Peyer's patch (tissue), 4 donors: ENCODE measurements at regions not wholly inside any gene's neighbourhood (a gene's known extent, or its start where the extent isn't known, plus 50 kb on each side); places are given as distances from the start of the nearest gene placed in this dataset.

Source experiments
- DNase-seq, 3 donors: peaks; one replicate each; pipeline ENCODE4 v3.0.0-alpha.2; 2017 to 2019
- H3K27ac ChIP-seq, 4 donors: fragments of 200-600 bp; sonication (generic); one replicate each; pipeline ENCODE4 v1.5.1; 2016 to 2019
- H3K27me3 ChIP-seq, 2 donors: fragments of 200-600 bp; sonication (generic); one replicate each; pipeline ENCODE4 v1.5.1; 2019
- H3K36me3 ChIP-seq, 3 donors: fragments of 200-600 bp; sonication (generic); one replicate each; pipeline ENCODE4 v1.5.1; 2016 to 2019
- H3K4me1 ChIP-seq, 4 donors: fragments of 200-600 bp; sonication (generic); one replicate each; pipeline ENCODE4 v1.5.1; 2016 to 2019
- H3K4me3 ChIP-seq, 4 donors: fragments of 200-600 bp; sonication (generic); 1 replicate in 3 of 4; 2 replicates in 1 of 4; pipeline ENCODE4 v1.5.1; 2016 to 2019; ENCODE audit warnings: mild to moderate bottlenecking in 1 of 4
- H3K9me3 ChIP-seq, 4 donors: fragments of 200-600 bp; sonication (generic); one replicate each; pipeline ENCODE4 v1.5.1; 2016 to 2019; ENCODE audit warnings: mild to moderate bottlenecking in 1 of 4
- CTCF ChIP-seq, 6 experiments: fragments of 450-650 bp in 4 of 6; fragments of 200-600 bp in 2 of 6; sonication (generic) in 1 of 6; IDR thresholded peaks; one replicate each; pipeline ENCODE4 v1.5.1; 2017 to 2019; ENCODE audit warnings: antibody characterized with exemption in 6 of 6, mild to moderate bottlenecking in 3 of 6, moderate library complexity in 1 of 6
- POLR2A ChIP-seq, 2 donors: fragments of 450-650 bp; IDR thresholded peaks; one replicate each; pipeline ENCODE4 v1.5.1; 2017; ENCODE audit warnings: antibody characterized with exemption in 2 of 2, mild to moderate bottlenecking in 2 of 2, moderate library complexity in 2 of 2

GRCh38 chr18:59050661-59051057, 89.0 kb upstream of the SEC11C start:
- H3K36me3 ChIP-seq, result no peaks in the 10 kb centered on the region
- H3K4me3 ChIP-seq, result no peak overlapping the region
- H3K27me3 ChIP-seq, result no peaks in the 10 kb centered on the region
- H3K9me3 ChIP-seq, result no peaks in the 10 kb centered on the region
- no peaks in the 10 kb centered on the region for H3K4me1 ChIP-seq
- DNase-seq, result no peak
- H3K27ac ChIP-seq, result no peak overlapping the region
- TF ChIP-seq CTCF (IDR thresholded peaks at IDR 0.05) (no peak), POLR2A (IDR thresholded peaks at IDR 0.05) (no peak)

- H3K36me3 ChIP-seq, result no peaks in the 10 kb centered on the region
- H3K27ac ChIP-seq, result no peak overlapping the region
- no peaks in the 10 kb centered on the region for H3K27me3 ChIP-seq
- no peaks in the 10 kb centered on the region for H3K4me1 ChIP-seq
- TF ChIP-seq POLR2A (IDR thresholded peaks at IDR 0.05) (no peak), CTCF (IDR thresholded peaks at IDR 0.05) (no peak)
- no peaks in the 10 kb centered on the region for H3K9me3 ChIP-seq
- no peak for DNase-seq
- no peak overlapping the region for H3K4me3 ChIP-seq
Measured at GRCh38 chr18:59051470-59052165, 88.1 kb upstream of the SEC11C start.

- TF ChIP-seq CTCF (IDR thresholded peaks at IDR 0.05), result no peak
- TF ChIP-seq POLR2A (IDR thresholded peaks at IDR 0.05), result no peak
- Histone ChIP-seq H3K27ac (no peak overlapping the region), H3K27me3 (no peaks in the 10 kb centered on the region), H3K4me3 (no peak overlapping the region), H3K4me1 (no peaks in the 10 kb centered on the region), H3K9me3 (no peaks in the 10 kb centered on the region), H3K36me3 (no peaks in the 10 kb centered on the region)
- DNase-seq, result no peak
Measured at GRCh38 chr18:59052965-59053820, 86.5 kb upstream of the SEC11C start.

GRCh38 chr18:59054496-59055287, 85.0 kb upstream of the SEC11C start:
- no peaks in the 10 kb centered on the region for H3K4me1 ChIP-seq
- H3K27ac ChIP-seq, result no peak overlapping the region
- no peaks in the 10 kb centered on the region for H3K27me3 ChIP-seq
- no peaks in the 10 kb centered on the region for H3K9me3 ChIP-seq
- H3K36me3 ChIP-seq, result no peaks in the 10 kb centered on the region
- TF ChIP-seq POLR2A (IDR thresholded peaks at IDR 0.05), result no peak
- TF ChIP-seq CTCF (IDR thresholded peaks at IDR 0.05), result no peak
- DNase-seq, result no peak
- no peak overlapping the region for H3K4me3 ChIP-seq

GRCh38 chr18:59055345-59056032, 84.2 kb upstream of the SEC11C start:
- no peaks in the 10 kb centered on the region for H3K36me3 ChIP-seq
- no peaks in the 10 kb centered on the region for H3K9me3 ChIP-seq
- no peak overlapping the region for H3K4me3 ChIP-seq
- DNase-seq, result no peak
- no peak for TF ChIP-seq CTCF (IDR thresholded peaks at IDR 0.05)
- no peak for TF ChIP-seq POLR2A (IDR thresholded peaks at IDR 0.05)
- H3K4me1 ChIP-seq, result no peaks in the 10 kb centered on the region
- no peak overlapping the region for H3K27ac ChIP-seq
- no peaks in the 10 kb centered on the region for H3K27me3 ChIP-seq
